Vagina (tissue), 2 donors: ENCODE measurements at regions not wholly inside any gene's neighbourhood (a gene's known extent, or its start where the extent isn't known, plus 50 kb on each side); places are given as distances from the start of the nearest gene placed in this dataset.

Experiments
- DNase-seq, 2 donors: peaks; one replicate each; pipeline ENCODE4 v3.0.0-alpha.2; 2017; ENCODE audit errors: extremely low spot score in 2 of 2
- H3K27ac ChIP-seq: fragments of 200-600 bp; sonication (generic); one replicate; pipeline ENCODE4 v1.5.1; 2019
- H3K27me3 ChIP-seq: fragments of 200-600 bp; sonication (generic); one replicate; pipeline ENCODE4 v1.5.1; 2019
- H3K36me3 ChIP-seq, 2 donors: fragments of 200-600 bp; sonication (generic); one replicate each; pipeline ENCODE4 v1.5.1; 2017 to 2019
- H3K4me1 ChIP-seq: fragments of 200-600 bp; sonication (generic); one replicate; pipeline ENCODE4 v1.5.1; 2019
- H3K4me3 ChIP-seq, 2 donors: fragments of 200-600 bp; sonication (generic); 1 replicate in 1 of 2; 2 replicates in 1 of 2; pipeline ENCODE4 v1.5.1; 2016 to 2019
- H3K9me3 ChIP-seq: fragments of 200-600 bp; sonication (generic); one replicate; pipeline ENCODE4 v1.5.1; 2019
- POLR2A ChIP-seq, 2 donors: fragments of 450-650 bp; IDR thresholded peaks; one replicate each; pipeline ENCODE4 v1.6.1; 2017; ENCODE audit warnings: antibody characterized with exemption in 2 of 2, mild to moderate bottlenecking in 2 of 2, moderate library complexity in 2 of 2
- POLR2AphosphoS5 ChIP-seq, 2 donors: sonication (generic); formaldehyde crosslinking; IDR thresholded peaks; one replicate each; pipeline ENCODE4 v1.9.0; 2017; ENCODE audit warnings: antibody characterized with exemption in 2 of 2, mild to moderate bottlenecking in 2 of 2, low read depth in 1 of 2; ENCODE audit not compliant: insufficient read depth in 1 of 2
- intact Hi-C: fragments of 100-400 bp; cut with DNase I; formaldehyde crosslinking; loops from one replicate; pipeline ENCODE4 v1.15.1; 2023
- TF ChIP-seq, protein P1 (sequence below), 3 experiments: fragments of 450-650 bp in 2 of 3; fragments of 200-600 bp in 1 of 3; sonication (generic) in 1 of 3; IDR thresholded peaks; one replicate each; pipeline ENCODE4 v1.5.1; 2017 to 2019; ENCODE audit warnings: antibody characterized with exemption in 3 of 3, mild to moderate bottlenecking in 2 of 3, moderate library complexity in 2 of 3

DNA sequence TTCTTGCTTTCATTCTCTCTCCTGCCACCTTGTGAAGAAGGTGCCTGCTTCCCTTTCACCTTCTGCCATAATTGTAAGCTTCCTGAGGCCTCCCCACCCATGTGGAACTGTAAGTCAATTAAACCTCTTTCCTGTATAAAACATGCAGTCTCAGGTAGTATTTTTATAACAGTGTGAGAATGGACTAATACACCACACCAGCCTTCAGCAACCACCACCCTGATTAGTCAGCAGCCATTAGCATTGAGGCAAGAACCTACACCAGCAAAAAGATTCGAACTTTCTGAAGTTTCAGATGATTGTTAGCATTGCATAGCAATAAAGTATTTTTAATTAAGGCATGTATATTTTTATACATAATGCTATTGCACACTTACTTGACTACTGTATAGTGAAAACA lies 980.2 kb downstream of the EFNA5 start:
- intact Hi-C loops: no loop called here
- TF ChIP-seq POLR2A (IDR thresholded peaks at IDR 0.05) (no peak), POLR2AphosphoS5 (IDR thresholded peaks at IDR 0.05; ENCODE audit: insufficient read depth in 1 of 2, low read depth in 1 of 2) (no peak)
- TF ChIP-seq, protein P1, sequence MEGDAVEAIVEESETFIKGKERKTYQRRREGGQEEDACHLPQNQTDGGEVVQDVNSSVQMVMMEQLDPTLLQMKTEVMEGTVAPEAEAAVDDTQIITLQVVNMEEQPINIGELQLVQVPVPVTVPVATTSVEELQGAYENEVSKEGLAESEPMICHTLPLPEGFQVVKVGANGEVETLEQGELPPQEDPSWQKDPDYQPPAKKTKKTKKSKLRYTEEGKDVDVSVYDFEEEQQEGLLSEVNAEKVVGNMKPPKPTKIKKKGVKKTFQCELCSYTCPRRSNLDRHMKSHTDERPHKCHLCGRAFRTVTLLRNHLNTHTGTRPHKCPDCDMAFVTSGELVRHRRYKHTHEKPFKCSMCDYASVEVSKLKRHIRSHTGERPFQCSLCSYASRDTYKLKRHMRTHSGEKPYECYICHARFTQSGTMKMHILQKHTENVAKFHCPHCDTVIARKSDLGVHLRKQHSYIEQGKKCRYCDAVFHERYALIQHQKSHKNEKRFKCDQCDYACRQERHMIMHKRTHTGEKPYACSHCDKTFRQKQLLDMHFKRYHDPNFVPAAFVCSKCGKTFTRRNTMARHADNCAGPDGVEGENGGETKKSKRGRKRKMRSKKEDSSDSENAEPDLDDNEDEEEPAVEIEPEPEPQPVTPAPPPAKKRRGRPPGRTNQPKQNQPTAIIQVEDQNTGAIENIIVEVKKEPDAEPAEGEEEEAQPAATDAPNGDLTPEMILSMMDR (IDR thresholded peaks at IDR 0.05): no peak
- no peak for DNase-seq
- H3K36me3 ChIP-seq: no peaks in the 10 kb centered on the region
- H3K27me3 ChIP-seq: no peaks in the 10 kb centered on the region
- no peak overlapping the region for H3K27ac ChIP-seq
- H3K4me3 ChIP-seq: no peak overlapping the region
- H3K9me3 ChIP-seq: no peaks in the 10 kb centered on the region
- H3K4me1 ChIP-seq: no peaks in the 10 kb centered on the region

DNA sequence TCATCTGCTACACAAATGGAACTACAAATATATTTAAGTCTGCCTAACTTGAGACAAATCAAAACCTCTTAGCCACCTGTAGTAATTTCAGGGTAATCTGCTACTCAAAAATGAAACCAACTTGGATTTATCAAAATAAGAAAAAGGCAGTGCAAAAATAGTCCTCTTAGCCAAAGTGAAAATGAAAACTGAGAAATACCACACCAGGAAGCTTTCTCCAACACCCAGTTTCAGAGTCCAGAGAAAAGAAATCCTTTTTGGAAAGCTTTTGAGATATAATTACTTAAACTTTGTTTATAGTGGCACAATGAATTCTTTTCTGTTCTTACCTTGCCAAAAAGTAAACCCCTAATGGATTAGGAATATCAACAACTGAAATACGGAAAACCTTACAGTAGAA lies 990.4 kb downstream of the EFNA5 start:
- Histone ChIP-seq H3K27me3 (no peaks in the 10 kb centered on the region), H3K36me3 (no peaks in the 10 kb centered on the region), H3K4me1 (peaks cover 7% of the 10 kb centered on the region), H3K27ac (no peak overlapping the region), H3K9me3 (no peaks in the 10 kb centered on the region), H3K4me3 (no peak overlapping the region)
- intact Hi-C loops: no loop called here
- TF ChIP-seq POLR2A (IDR thresholded peaks at IDR 0.05) (no peak), POLR2AphosphoS5 (IDR thresholded peaks at IDR 0.05; ENCODE audit: insufficient read depth in 1 of 2, low read depth in 1 of 2) (no peak)
- TF ChIP-seq, protein P1 (IDR thresholded peaks at IDR 0.05): no peak
- no peak for DNase-seq

DNA sequence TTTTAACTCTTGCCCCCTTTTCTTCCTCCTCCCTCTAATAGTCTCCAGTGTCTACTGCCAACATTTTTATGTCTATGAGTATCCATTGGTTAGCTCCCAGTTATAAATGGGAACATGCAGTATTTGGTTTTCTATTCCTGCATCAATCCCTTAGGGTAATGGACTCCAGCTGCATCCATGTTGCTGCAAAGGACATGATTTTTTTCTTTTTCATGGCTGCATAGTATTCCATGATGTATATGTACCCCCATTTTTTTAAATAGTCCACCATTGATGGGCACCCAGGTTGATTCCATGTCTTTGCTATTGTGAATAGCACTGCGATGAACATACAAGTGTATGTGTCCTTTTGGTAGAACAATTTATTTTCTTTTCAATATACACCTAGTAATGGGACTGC lies 993.7 kb downstream of the EFNA5 start:
- Histone ChIP-seq H3K4me3 (no peak overlapping the region), H3K27ac (no peak overlapping the region), H3K36me3 (no peaks in the 10 kb centered on the region), H3K4me1 (peaks cover 7% of the 10 kb centered on the region), H3K9me3 (no peaks in the 10 kb centered on the region), H3K27me3 (no peaks in the 10 kb centered on the region)
- intact Hi-C loops: no loop called here
- DNase-seq: no peak
- TF ChIP-seq POLR2AphosphoS5 (IDR thresholded peaks at IDR 0.05; ENCODE audit: insufficient read depth in 1 of 2, low read depth in 1 of 2) (no peak), POLR2A (IDR thresholded peaks at IDR 0.05) (no peak)
- TF ChIP-seq, protein P1 (IDR thresholded peaks at IDR 0.05): no peak

DNA sequence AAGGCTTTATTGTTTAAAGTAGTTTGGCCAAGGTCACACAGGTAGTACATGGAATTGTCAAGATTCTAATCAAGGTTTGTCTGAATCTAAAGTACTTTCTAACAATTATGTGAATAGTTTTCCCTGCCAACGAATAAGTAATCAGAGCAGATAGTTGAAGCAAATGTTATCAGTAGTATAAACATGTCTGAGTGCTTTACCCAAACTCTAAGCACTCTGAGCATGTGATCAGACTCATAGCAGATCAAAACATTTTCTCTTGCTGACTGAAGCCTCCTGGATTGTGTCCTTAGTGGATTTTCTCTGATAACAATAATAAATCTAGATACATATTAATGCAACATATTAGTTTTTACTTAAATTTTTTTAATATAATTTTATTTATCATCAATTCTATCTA lies 995.0 kb downstream of the EFNA5 start:
- intact Hi-C loops: no loop called here
- no peak for DNase-seq
- no peaks in the 10 kb centered on the region for H3K36me3 ChIP-seq
- TF ChIP-seq POLR2A (IDR thresholded peaks at IDR 0.05): no peak
- TF ChIP-seq, protein P1 (IDR thresholded peaks at IDR 0.05): no peak
- no peak for TF ChIP-seq POLR2AphosphoS5 (IDR thresholded peaks at IDR 0.05; ENCODE audit: insufficient read depth in 1 of 2, low read depth in 1 of 2)
- no peaks in the 10 kb centered on the region for H3K4me1 ChIP-seq
- no peaks in the 10 kb centered on the region for H3K27me3 ChIP-seq
- H3K9me3 ChIP-seq: no peaks in the 10 kb centered on the region
- no peak overlapping the region for H3K4me3 ChIP-seq
- H3K27ac ChIP-seq: no peak overlapping the region

DNA sequence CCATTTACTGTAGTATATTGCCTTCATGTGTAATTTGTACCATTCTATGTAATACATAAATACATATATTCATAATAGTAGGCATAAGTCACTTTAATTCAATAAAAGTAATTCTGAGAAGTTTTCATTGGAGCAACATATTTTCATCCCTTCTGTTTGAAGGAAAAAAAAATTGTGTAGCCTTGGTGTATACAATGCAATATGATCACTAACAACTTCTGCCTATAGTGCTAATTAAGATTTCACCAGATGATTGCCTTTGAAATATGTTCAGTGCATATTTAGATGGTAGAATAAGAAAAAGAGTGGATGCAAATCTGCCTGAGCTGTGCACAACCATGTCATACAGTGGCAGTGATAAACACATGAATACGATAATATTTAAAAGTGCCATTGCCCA lies 996.8 kb downstream of the EFNA5 start:
- no peak for TF ChIP-seq POLR2A (IDR thresholded peaks at IDR 0.05)
- TF ChIP-seq, protein P1 (IDR thresholded peaks at IDR 0.05): no peak
- TF ChIP-seq POLR2AphosphoS5 (IDR thresholded peaks at IDR 0.05; ENCODE audit: insufficient read depth in 1 of 2, low read depth in 1 of 2): no peak
- DNase-seq: no peak
- Histone ChIP-seq H3K9me3 (no peaks in the 10 kb centered on the region), H3K4me1 (no peaks in the 10 kb centered on the region), H3K4me3 (no peak overlapping the region), H3K27me3 (no peaks in the 10 kb centered on the region), H3K36me3 (no peaks in the 10 kb centered on the region), H3K27ac (no peak overlapping the region)
- intact Hi-C loops: no loop called here
